ENCODE measurements at regions not wholly inside any gene's neighbourhood (a gene's known extent, or its start where the extent isn't known, plus 50 kb on each side); places are given as distances from the start of the nearest gene placed in this dataset.
"Not testable (repeated sequence)": the region's sequence is repeated elsewhere in the genome, so short reads cannot be mapped to it uniquely, and the experiment has no call there.

GRCh38 chr14:83170165-83170564, 1636.5 kb upstream of the SEL1L start:
- no peak overlapping the region for H3K4me3 ChIP-seq (ENCODE audit: low read depth, low read length)
- no peak for TF ChIP-seq MAX (IDR thresholded peaks at IDR 0.05; ENCODE audit: low read depth, low read length)
- TF ChIP-seq CTCF (IDR thresholded peaks at IDR 0.05; ENCODE audit: low read depth, low read length): no peak
- no peak for TF ChIP-seq POLR2A (IDR thresholded peaks at IDR 0.05; ENCODE audit: extremely low read depth, insufficient read length)
- TF ChIP-seq MYC (IDR thresholded peaks at IDR 0.05; ENCODE audit: low read depth, low read length): no peak
- DNase-seq (ENCODE audit: low read depth): no peak

- TF ChIP-seq MYC (IDR thresholded peaks at IDR 0.05; ENCODE audit: low read depth, low read length): no peak
Observed at GRCh38 chr14:83171761-83172160, 1638.1 kb upstream of the SEL1L start.

GRCh38 chr14:83172363-83172762, 1638.7 kb upstream of the SEL1L start:
- no peak overlapping the region for H3K4me3 ChIP-seq (ENCODE audit: low read depth, low read length)
- TF ChIP-seq MYC (IDR thresholded peaks at IDR 0.05; ENCODE audit: low read depth, low read length): no peak
- no peak for TF ChIP-seq POLR2A (IDR thresholded peaks at IDR 0.05; ENCODE audit: extremely low read depth, insufficient read length)

More at GRCh38 chr14:83171761-83172160, 1638.1 kb upstream of the SEL1L start:
- H3K4me3 ChIP-seq (ENCODE audit: low read depth, low read length): no peak overlapping the region
- DNase-seq (ENCODE audit: low read depth): no peak

GRCh38 chr14:83173687-83174086, 1640.0 kb upstream of the SEL1L start:
- no peak for DNase-seq (ENCODE audit: low read depth)
- TF ChIP-seq CTCF (IDR thresholded peaks at IDR 0.05; ENCODE audit: low read depth, low read length) (no peak), POLR2A (IDR thresholded peaks at IDR 0.05; ENCODE audit: extremely low read depth, insufficient read length) (no peak), MAX (IDR thresholded peaks at IDR 0.05; ENCODE audit: low read depth, low read length) (no peak), MYC (IDR thresholded peaks at IDR 0.05; ENCODE audit: low read depth, low read length) (no peak)
- H3K4me3 ChIP-seq (ENCODE audit: low read depth, low read length): no peak overlapping the region

More at GRCh38 chr14:83172363-83172762, 1638.7 kb upstream of the SEL1L start:
- no peak for DNase-seq (ENCODE audit: low read depth)

GRCh38 chr14:83184531-83184930, 1650.9 kb upstream of the SEL1L start:
- DNase-seq (ENCODE audit: low read depth): no peak
- no peak for TF ChIP-seq CTCF (IDR thresholded peaks at IDR 0.05; ENCODE audit: low read depth, low read length)
- no peak for TF ChIP-seq MYC (IDR thresholded peaks at IDR 0.05; ENCODE audit: low read depth, low read length)
- TF ChIP-seq POLR2A (IDR thresholded peaks at IDR 0.05; ENCODE audit: extremely low read depth, insufficient read length): no peak
- no peak for TF ChIP-seq MAX (IDR thresholded peaks at IDR 0.05; ENCODE audit: low read depth, low read length)
- H3K4me3 ChIP-seq (ENCODE audit: low read depth, low read length): no peak overlapping the region

- DNase-seq (ENCODE audit: low read depth): not testable (repeated sequence)
Observed at GRCh38 chr14:83188311-83188710, 1654.7 kb upstream of the SEL1L start.

GRCh38 chr14:83196236-83196635, 1662.6 kb upstream of the SEL1L start:
- TF ChIP-seq MYC (IDR thresholded peaks at IDR 0.05; ENCODE audit: low read depth, low read length): no peak
- no peak for TF ChIP-seq POLR2A (IDR thresholded peaks at IDR 0.05; ENCODE audit: extremely low read depth, insufficient read length)
- no peak for TF ChIP-seq CTCF (IDR thresholded peaks at IDR 0.05; ENCODE audit: low read depth, low read length)
- TF ChIP-seq MAX (IDR thresholded peaks at IDR 0.05; ENCODE audit: low read depth, low read length): no peak
- peak; percentile 63 for DNase-seq (ENCODE audit: low read depth)
- no peak overlapping the region for H3K4me3 ChIP-seq (ENCODE audit: low read depth, low read length)

More at GRCh38 chr14:83188311-83188710, 1654.7 kb upstream of the SEL1L start:
- not testable (repeated sequence) for H3K4me3 ChIP-seq (ENCODE audit: low read depth, low read length)

Measured in NB4 (cell line).